Renal cortex interstitium (tissue), 11 donors: ENCODE measurements at regions not wholly inside any gene's neighbourhood (a gene's known extent, or its start where the extent isn't known, plus 50 kb on each side); places are given as distances from the start of the nearest gene placed in this dataset.

Source experiments
- DNase-seq, 11 donors: peaks; one replicate each; pipeline ENCODE4 v3.0.0-alpha.2; 2013; ENCODE audit warnings: low read depth in 9 of 11, low spot score in 4 of 11; ENCODE audit errors: extremely low read depth in 1 of 11

GRCh38 chr4:133439830-133440229 lies 290.7 kb downstream of the PCDH10 start:
- no peak for DNase-seq

- peak in 1 of 11 donors; percentile 9 for DNase-seq
Observed at GRCh38 chr4:133424605-133425004, 275.5 kb downstream of the PCDH10 start.

DNA sequence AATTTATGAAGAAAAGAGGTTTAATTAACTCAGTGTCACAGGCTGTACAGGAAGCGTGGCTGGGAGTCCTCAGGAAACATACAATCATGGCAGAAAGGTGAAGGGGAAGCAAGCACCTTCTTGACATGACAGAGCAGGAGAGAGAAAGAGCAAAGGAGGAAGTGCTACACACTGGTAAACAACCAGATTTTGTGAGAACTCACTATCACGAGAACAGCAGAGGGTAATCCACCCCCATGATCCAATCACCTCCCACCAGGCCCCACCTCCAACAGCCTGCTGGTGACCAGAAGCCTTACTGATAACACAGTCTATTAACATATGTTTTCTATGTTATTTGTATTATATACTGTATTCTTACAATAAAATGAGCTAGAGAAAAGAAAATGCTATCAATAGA lies 254.8 kb downstream of the PCDH10 start:
- DNase-seq: no peak

DNA sequence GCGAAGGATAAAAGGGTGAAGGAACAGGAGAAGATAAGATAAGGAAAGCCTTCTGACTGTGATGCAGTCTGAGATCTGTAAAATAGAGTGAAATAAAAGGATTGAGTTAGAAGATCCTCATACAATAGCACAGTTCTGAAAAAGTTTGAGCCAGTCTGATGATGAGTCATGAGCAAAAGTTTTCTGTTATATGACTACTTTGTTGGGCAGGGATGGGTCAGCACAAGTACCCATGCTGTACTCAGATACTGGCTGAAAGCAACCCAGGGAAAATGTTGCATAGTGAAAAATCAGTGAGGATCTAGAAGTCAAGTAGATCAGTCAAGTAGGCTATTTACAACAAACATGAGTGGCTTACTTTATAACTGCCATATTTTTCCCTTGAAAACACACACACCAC lies 253.5 kb downstream of the PCDH10 start:
- DNase-seq: no peak

DNA sequence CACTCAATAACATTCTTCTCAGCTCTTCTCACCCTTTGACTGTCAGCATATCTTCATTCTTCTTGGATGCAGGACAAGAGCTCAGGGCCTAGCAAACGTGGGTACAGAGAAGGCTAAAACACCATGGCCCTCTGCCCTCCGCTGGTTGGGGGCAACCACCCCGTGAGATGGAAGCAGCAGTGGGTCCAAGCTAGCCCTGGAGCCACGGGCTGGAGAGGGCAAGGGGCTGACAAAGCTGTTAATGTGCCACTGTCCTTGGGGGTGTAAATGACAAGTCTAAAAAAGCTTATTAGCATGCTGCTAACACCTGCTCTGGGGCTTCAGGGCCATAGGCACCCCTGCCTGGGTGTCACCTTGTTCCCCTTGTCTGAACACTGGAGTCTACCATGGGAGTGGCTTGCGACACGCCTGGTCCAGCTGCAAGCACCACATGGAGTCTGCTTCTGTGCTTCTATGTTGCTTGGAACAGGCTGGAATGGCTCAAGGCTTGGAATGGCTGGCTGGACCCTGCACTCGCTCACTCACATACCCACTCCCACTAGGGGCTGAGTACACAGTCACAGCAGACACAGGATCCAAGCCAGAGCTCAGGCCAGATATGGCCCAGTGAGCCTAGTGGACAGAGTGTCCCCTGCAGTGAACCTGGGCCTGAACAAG lies 246.0 kb downstream of the PCDH10 start:
- DNase-seq: no peak

GRCh38 chr4:133390198-133390855 lies 241.2 kb downstream of the PCDH10 start:
- DNase-seq: no peak

DNA sequence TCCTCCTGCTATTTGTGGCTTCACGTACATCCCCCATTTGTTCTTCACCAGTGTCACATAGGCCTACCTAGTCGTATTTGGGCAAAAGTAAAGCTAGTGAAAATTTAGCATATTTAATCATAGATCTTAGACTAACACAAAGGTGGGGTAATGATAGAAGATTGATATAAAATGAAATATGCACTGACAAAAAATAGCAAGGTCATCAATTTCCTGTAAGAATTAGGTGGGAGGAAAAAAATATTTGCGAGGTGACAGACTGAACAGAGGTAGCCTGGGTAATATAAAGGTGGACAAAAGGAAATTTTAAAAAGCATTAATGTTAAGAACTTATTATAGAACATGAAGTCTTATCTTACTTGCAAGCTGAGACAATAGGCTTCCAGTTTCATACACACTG lies 239.9 kb downstream of the PCDH10 start:
- no peak for DNase-seq

GRCh38 chr4:133385161-133385954 lies 236.3 kb downstream of the PCDH10 start:
- no peak for DNase-seq

- DNase-seq: no peak
Observed at GRCh38 chr4:133379681-133380438, 230.8 kb downstream of the PCDH10 start.

DNA sequence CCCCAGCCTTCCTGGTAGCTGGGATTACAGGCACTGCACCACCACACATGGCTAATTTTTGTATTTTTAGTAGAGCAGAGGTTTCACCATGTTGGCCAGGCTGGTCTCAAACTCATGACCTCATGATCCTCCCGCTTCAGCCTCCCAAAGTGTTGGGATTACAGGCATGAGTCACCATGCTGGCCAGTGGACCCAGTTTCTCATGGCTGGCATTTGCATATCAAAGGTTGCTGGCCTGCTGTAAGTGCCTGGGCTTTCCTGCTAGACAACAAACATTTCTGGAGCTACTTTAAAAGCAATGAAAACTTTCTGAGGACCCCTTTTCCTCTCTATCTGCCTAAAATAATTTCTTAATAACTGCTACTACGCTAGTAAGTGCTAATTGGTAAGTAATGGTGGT lies 228.2 kb downstream of the PCDH10 start:
- DNase-seq: no peak

DNA sequence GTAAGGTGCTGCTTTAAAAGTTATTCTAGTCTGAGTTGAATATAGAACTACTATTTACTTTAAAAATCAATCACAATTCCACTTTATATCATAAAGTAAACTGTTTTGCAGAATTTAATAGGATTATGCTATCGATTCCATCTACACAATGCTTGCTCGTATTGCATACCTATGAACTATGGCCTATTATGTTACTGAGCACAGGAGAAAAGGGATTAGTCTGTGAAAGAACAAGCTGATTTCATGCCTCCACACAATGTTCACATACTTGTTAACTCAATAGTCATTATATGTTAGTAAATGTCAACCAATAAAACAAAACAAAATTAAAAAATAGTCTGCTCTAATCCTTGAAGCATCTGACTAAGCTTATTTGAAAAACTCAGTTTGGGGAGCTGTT lies 223.6 kb downstream of the PCDH10 start:
- no peak for DNase-seq

DNA sequence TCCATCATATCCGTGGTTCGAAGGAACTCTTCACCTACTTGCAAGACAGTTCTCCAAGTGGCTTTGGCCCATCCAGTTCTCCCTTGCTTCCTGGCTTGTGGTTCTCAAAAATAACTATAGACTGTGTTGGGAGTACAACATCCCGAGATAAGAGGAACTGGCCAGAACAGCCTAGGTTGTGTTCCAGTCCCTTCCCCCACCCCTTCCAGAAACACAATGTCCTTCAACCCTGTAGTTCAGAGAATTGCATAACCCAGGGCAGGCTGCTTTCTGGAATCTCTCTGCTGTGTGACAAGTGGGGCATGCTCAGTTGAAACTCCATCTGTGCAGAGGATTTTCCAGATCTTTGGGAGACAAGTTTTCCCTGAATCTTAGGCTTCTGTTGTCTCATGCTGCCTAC lies 206.5 kb downstream of the PCDH10 start:
- no peak for DNase-seq

DNA sequence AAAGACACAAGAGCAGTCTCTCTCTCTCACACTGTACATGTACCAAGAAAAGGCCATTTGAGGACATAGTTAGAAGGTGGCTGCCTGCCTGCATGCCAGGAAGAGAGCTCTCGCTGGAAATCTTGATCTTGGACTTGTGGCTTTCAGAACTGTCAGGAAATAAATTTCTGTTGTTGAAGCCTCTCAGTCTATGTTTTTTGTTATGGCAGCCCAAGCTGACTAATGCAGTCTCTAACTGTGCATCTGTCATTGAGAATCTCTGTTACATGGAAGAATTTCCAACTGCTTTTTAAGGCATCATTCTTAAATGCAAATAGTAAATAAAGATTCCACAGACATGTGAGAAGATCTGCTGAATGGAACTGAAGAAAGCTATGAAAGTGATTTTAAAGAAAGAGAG lies 198.3 kb downstream of the PCDH10 start:
- no peak for DNase-seq

GRCh38 chr4:133324491-133324890 lies 175.4 kb downstream of the PCDH10 start:
- DNase-seq: no peak

DNA sequence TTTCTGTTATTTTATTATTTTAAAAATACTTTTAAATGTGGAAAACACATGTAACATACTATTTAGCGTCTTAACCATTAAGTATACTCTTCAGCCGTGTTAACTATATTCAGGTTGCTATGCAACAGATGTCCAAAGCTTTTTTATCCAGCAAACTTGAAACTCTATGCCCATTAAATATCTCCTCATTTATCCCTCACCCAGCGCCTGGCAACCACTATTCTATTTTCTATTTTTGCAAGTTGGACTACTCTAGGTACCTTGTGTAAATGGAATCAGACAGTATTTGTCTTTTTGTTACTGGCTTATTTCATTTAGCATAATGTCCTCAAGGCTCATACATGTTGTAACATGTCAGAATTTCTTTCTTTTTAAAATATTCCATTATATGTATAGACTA lies 174.6 kb downstream of the PCDH10 start:
- no peak for DNase-seq

- peak in 9 of 11 donors; percentile 3 to 18 (median 14) for DNase-seq
Observed at GRCh38 chr4:133320576-133321170, 171.6 kb downstream of the PCDH10 start.

GRCh38 chr4:133316909-133317308 lies 167.8 kb downstream of the PCDH10 start:
- DNase-seq: no peak

DNA sequence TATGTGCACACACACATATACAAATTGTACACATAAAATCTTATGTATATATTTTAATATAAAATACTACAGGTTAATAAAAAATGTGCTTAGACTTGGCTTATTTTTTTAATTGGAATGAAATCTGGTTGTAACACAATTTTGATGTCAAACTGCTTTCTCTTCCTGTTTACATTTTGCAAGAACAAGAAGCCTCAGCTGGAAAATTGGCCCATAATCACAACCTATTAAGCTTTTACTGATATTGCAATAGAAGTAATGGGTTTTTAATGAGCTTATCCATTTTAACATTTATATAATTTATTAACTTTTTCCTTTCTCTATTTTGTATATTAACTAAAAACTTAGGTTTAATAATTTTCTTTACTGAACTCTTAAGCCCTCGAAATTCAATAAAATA lies 165.9 kb downstream of the PCDH10 start:
- no peak for DNase-seq

GRCh38 chr4:133287396-133287795 lies 138.3 kb downstream of the PCDH10 start:
- no peak for DNase-seq
